H1 (cell line): ENCODE measurements at regions not wholly inside any gene's neighbourhood (a gene's known extent, or its start where the extent isn't known, plus 50 kb on each side); places are given as distances from the start of the nearest gene placed in this dataset.

Experiments used
- CTCF ChIA-PET: fragments of 300-600 bp; sonication (Branson Sonifier 250); formaldehyde crosslinking; loops from one replicate; lab custom pipeline; 2021; ENCODE audit not compliant: partially characterized antibody; lab: Charles Lee
- POLR2A ChIA-PET: fragments of 300-600 bp; sonication (Branson Sonifier 250); formaldehyde crosslinking; loops from one replicate; lab custom pipeline; 2021; ENCODE audit warnings: inconsistent platforms; ENCODE audit not compliant: partially characterized antibody; lab: Charles Lee
- DNase-seq, 2 experiments: peaks; one replicate each; pipeline versions ENCODE4 v3.0.0 to v3.0.0-alpha.2; 2010 to 2022; ENCODE audit warnings: low spot score in 2 of 2, low read depth in 1 of 2, mixed read lengths in 1 of 2
- FAIRE-seq: peaks from 2 replicates; lab custom pipeline; 2011; peaks lifted over from hg19 to GRCh38; lab: Jason Lieb, UNC
- H2AFZ ChIP-seq: 2 replicates; pipeline ENCODE4 v1.8.1; 2012; ENCODE audit warnings: low read length, inconsistent platforms
- H2AK5ac ChIP-seq: 2 replicates; pipeline ENCODE4 v1.6.1; 2013; ENCODE audit warnings: low read depth, low read length
- H2BK120ac ChIP-seq: replicated peaks from 2 replicates; pipeline ENCODE3; 2013; ENCODE audit warnings: low read depth, low read length, inconsistent platforms
- H2BK12ac ChIP-seq: 2 replicates; pipeline ENCODE4 v1.6.1; 2013; ENCODE audit warnings: low read depth, low read length
- H2BK15ac ChIP-seq: 2 replicates; pipeline ENCODE4 v1.6.1; 2013; ENCODE audit warnings: low read length
- H2BK20ac ChIP-seq: 2 replicates; pipeline ENCODE4 v1.6.1; 2013; ENCODE audit warnings: low read length
- H2BK5ac ChIP-seq: 2 replicates; pipeline ENCODE4 v1.6.1; 2013; ENCODE audit warnings: low read depth, low read length
- H3K14ac ChIP-seq: 2 replicates; pipeline ENCODE4 v1.6.1; 2013; ENCODE audit warnings: inconsistent platforms; ENCODE audit not compliant: insufficient read length
- H3K18ac ChIP-seq: 2 replicates; pipeline ENCODE4 v1.6.1; 2013; ENCODE audit warnings: low read length; ENCODE audit errors: extremely low read depth
- H3K23ac ChIP-seq: 2 replicates; pipeline ENCODE4 v1.6.1; 2013; ENCODE audit warnings: inconsistent platforms; ENCODE audit not compliant: insufficient read length
- H3K23me2 ChIP-seq: 2 replicates; pipeline ENCODE4 v1.6.1; 2013; ENCODE audit warnings: low read depth, low read length
- H3K27ac ChIP-seq: 2 replicates; pipeline ENCODE4 v1.6.1; 2011; ENCODE audit warnings: low read depth, low read length, inconsistent platforms
- H3K27me3 ChIP-seq, 4 experiments: replicated peaks in 1 of 4; 1 replicate in 1 of 4; 2 replicates in 3 of 4; pipeline versions ENCODE4 v1.6.1 to v1.8.1; 2011 to 2013; ENCODE audit warnings: low read length in 3 of 4, mild to moderate bottlenecking in 3 of 4, inconsistent platforms in 2 of 4, mixed read lengths in 2 of 4, moderate library complexity in 1 of 4; ENCODE audit not compliant: control insufficient read depth in 3 of 4, insufficient read depth in 3 of 4; ENCODE audit errors: extremely low read depth in 1 of 4
- H3K36me3 ChIP-seq, 4 experiments: 2 replicates each; pipeline versions ENCODE4 v1.6.1 to v1.8.1; 2011 to 2013; ENCODE audit warnings: mild to moderate bottlenecking in 4 of 4, low read length in 3 of 4, moderate library complexity in 2 of 4, control low read depth in 1 of 4, inconsistent platforms in 1 of 4; ENCODE audit not compliant: insufficient read depth in 4 of 4, control insufficient read depth in 2 of 4
- H3K4ac ChIP-seq: replicated peaks from 2 replicates; pipeline ENCODE3; 2013; ENCODE audit warnings: low read length, low read depth, mixed read lengths, inconsistent platforms; ENCODE audit not compliant: insufficient read length
- H3K4me1 ChIP-seq, 4 experiments: replicated peaks in 1 of 4; 1 replicate in 1 of 4; 2 replicates in 3 of 4; pipeline versions ENCODE4 v1.6.1 to v1.8.1; 2011 to 2013; ENCODE audit warnings: low read length in 3 of 4, inconsistent platforms in 2 of 4, mixed read lengths in 1 of 4; ENCODE audit not compliant: insufficient read depth in 4 of 4, control insufficient read depth in 3 of 4
- H3K4me2 ChIP-seq, 2 experiments: 2 replicates each; pipeline versions ENCODE4 v1.6.1 to v1.8.1; 2011 to 2013; ENCODE audit warnings: low read depth in 2 of 2, low read length in 2 of 2, control low read depth in 1 of 2, inconsistent platforms in 1 of 2, mild to moderate bottlenecking in 1 of 2; ENCODE audit not compliant: insufficient read depth in 1 of 2
- H3K4me3 ChIP-seq, 4 experiments: fragments of 200-600, 300-600 bp in 1 of 4; sonication (generic), shearing (Covaris generic), sonication (Bioruptor Twin) in 1 of 4; 2 replicates each; pipeline versions ENCODE4 v1.5.1 to v1.8.1; 2011 to 2016; ENCODE audit warnings: low read length in 4 of 4, low read depth in 3 of 4, control low read depth in 2 of 4, inconsistent platforms in 2 of 4, mild to moderate bottlenecking in 2 of 4, mixed read lengths in 1 of 4, moderate library complexity in 1 of 4; ENCODE audit not compliant: insufficient read depth in 2 of 4; ENCODE audit errors: extremely low read depth in 1 of 4
- H3K56ac ChIP-seq: replicated peaks from 2 replicates; pipeline ENCODE3; 2013; ENCODE audit warnings: low read depth, mild to moderate bottlenecking, mixed read lengths, low read length, inconsistent platforms; ENCODE audit not compliant: insufficient read length
- H3K79me1 ChIP-seq: 2 replicates; pipeline ENCODE4 v1.6.1; 2013; ENCODE audit warnings: low read depth, low read length, control low read depth
- H3K79me2 ChIP-seq, 2 experiments: 2 replicates each; pipeline versions ENCODE4 v1.6.1 to v1.8.1; 2012 to 2013; ENCODE audit warnings: low read length in 2 of 2, mild to moderate bottlenecking in 2 of 2, inconsistent platforms in 1 of 2; ENCODE audit not compliant: insufficient read depth in 2 of 2, control insufficient read depth in 1 of 2
- H3K9ac ChIP-seq, 4 experiments: replicated peaks in 1 of 4; 1 replicate in 1 of 4; 2 replicates in 3 of 4; pipeline versions ENCODE4 v1.6.1 to v1.8.1; 2011 to 2013; ENCODE audit warnings: low read depth in 3 of 4, low read length in 3 of 4, control low read depth in 2 of 4, mild to moderate bottlenecking in 2 of 4, moderate library complexity in 2 of 4, inconsistent platforms in 1 of 4; ENCODE audit errors: extremely low read depth in 1 of 4
- H3K9me3 ChIP-seq, 2 experiments: 2 replicates each; pipeline versions ENCODE4 v1.6.1 to v1.8.1; 2012 to 2013; ENCODE audit warnings: mild to moderate bottlenecking in 2 of 2, moderate library complexity in 2 of 2, control low read depth in 1 of 2, inconsistent platforms in 1 of 2, low read depth in 1 of 2, low read length in 1 of 2, mixed read lengths in 1 of 2; ENCODE audit not compliant: insufficient read depth in 2 of 2
- H4K20me1 ChIP-seq, 2 experiments: replicated peaks in 1 of 2; 2 replicates each; pipeline versions ENCODE3 to v1.8.1; 2011 to 2013; ENCODE audit warnings: inconsistent platforms in 2 of 2, low read length in 2 of 2, mild to moderate bottlenecking in 1 of 2; ENCODE audit not compliant: insufficient read depth in 2 of 2, control insufficient read depth in 1 of 2
- H4K5ac ChIP-seq: 2 replicates; pipeline ENCODE4 v1.6.1; 2013; ENCODE audit warnings: low read length, low read depth, mixed read lengths, inconsistent platforms; ENCODE audit not compliant: insufficient read length
- H4K8ac ChIP-seq: 2 replicates; pipeline ENCODE4 v1.8.0; 2013; ENCODE audit warnings: mild to moderate bottlenecking, moderate library complexity, low read length, inconsistent platforms; ENCODE audit not compliant: insufficient read depth; ENCODE audit errors: extremely low read depth
- H4K91ac ChIP-seq: replicated peaks from 2 replicates; pipeline ENCODE3; 2013; ENCODE audit warnings: low read length, mixed read lengths, inconsistent platforms; ENCODE audit not compliant: insufficient read length
- BRCA1 ChIP-seq: IDR thresholded peaks from 2 replicates; pipeline ENCODE4 v1.6.1; 2012; ENCODE audit warnings: low read depth, low read length, improper control_type of control experiment
- WGBS, 2 experiments: shearing (Covaris generic) in 1 of 2; methylation state at CpG; one replicate each; pipeline versions ENCODE4 v1.1.6 to v1.1.7; 2013 to 2015; ENCODE audit warnings: low lambda C conversion rate in 2 of 2, mixed read lengths in 2 of 2, inconsistent platforms in 1 of 2, low coverage in 1 of 2, missing lambda C conversion rate in 1 of 2; ENCODE audit not compliant: insufficient replicate concordance in 2 of 2, insufficient coverage in 1 of 2, insufficient read length in 1 of 2; ENCODE audit errors: extremely low coverage in 1 of 2, missing lambda C conversion rate in 1 of 2; 5-methylcytosine and 5-hydroxymethylcytosine counted together
- TF ChIP-seq, protein P1 (sequence below): IDR thresholded peaks from 2 replicates; pipeline ENCODE4 v1.6.1; 2011; ENCODE audit warnings: low read length, improper control_type of control experiment

DNA sequence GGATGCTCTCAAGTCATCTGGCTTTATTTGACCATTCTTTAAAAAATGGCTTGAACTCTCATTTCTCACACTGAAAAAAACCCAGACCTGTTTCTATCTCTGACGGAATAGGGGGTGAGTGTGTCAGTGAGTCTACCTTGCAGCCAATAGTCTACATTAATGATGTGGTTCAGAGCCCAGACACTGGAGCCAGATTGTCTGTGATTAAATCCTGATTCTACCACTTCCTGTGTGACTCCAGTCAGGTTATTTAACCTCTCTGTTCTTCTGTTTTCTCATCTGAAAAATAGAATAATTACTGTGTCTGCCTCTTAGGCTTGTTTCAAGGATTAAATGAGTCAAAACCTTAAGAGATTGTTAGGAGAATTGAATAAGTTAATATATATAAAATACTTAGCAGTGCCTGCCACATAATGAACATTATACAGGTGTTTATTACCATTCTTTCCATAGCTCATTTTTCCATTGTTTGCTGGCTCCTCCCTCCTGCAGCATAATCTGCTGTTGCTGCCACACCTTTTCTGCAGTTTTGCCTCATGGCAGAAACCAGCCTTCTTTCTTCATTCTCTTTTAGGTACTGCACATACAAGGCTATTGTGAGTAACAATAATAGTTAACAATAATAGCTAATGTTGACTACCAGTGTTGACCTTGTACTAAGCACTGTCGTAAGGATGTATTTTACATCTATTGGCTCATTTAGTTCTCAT lies 157.6 kb upstream of the IVNS1ABP start:
- TF ChIP-seq, protein P1, sequence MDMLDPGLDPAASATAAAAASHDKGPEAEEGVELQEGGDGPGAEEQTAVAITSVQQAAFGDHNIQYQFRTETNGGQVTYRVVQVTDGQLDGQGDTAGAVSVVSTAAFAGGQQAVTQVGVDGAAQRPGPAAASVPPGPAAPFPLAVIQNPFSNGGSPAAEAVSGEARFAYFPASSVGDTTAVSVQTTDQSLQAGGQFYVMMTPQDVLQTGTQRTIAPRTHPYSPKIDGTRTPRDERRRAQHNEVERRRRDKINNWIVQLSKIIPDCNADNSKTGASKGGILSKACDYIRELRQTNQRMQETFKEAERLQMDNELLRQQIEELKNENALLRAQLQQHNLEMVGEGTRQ = no peak
- no peak for TF ChIP-seq BRCA1
- no peaks in the 10 kb centered on the region for H3K4me1 ChIP-seq

More for the DNA sequence above, 157.6 kb upstream of the IVNS1ABP start:
- Histone ChIP-seq H3K9ac (no peak overlapping the region), H3K4ac (no peak overlapping the region), H4K8ac (no peak overlapping the region), H3K4me2 (no peak overlapping the region), H3K79me1 (no peaks in the 10 kb centered on the region), H3K27ac (no peak overlapping the region), H4K5ac (no peak overlapping the region), H4K20me1 (no peaks in the 10 kb centered on the region), H2AK5ac (no peak overlapping the region), H2AFZ (no peak overlapping the region), H3K79me2 (no peaks in the 10 kb centered on the region), H2BK5ac (no peak overlapping the region), H3K14ac (no peak overlapping the region), H2BK20ac (no peak overlapping the region), H3K36me3 (no peaks in the 10 kb centered on the region), H2BK15ac (no peak overlapping the region), H2BK120ac (no peak overlapping the region), H3K9me3 (no peaks in the 10 kb centered on the region), H3K18ac (no peak overlapping the region), H3K56ac (no peak overlapping the region), H3K23ac (no peak overlapping the region), H2BK12ac (no peak overlapping the region), H3K23me2 (no peaks in the 10 kb centered on the region; the same call in 1 of the 2 replicates), H3K27me3 (no peaks in the 10 kb centered on the region), H3K4me3 (no peak overlapping the region), H4K91ac (no peak overlapping the region)
- 91% methylated on average over 2 of the region's 2 CpGs; no CpG with 5 or more reads in 1 of the 2 experiments for WGBS, 2 experiments
- POLR2A ChIA-PET = no interaction called here
- FAIRE-seq = no peak
- DNase-seq = no peak
- CTCF ChIA-PET = interaction anchor here (0.9 to 1.0 kb wide), 2 partner anchors 10 to 73 kb away, joined by 3 read pairs; no protein-coding TSS in a partner anchor
